ENCODE measurements at regions not wholly inside any gene's neighbourhood (a gene's known extent, or its start where the extent isn't known, plus 50 kb on each side); places are given as distances from the start of the nearest gene placed in this dataset.

DNA sequence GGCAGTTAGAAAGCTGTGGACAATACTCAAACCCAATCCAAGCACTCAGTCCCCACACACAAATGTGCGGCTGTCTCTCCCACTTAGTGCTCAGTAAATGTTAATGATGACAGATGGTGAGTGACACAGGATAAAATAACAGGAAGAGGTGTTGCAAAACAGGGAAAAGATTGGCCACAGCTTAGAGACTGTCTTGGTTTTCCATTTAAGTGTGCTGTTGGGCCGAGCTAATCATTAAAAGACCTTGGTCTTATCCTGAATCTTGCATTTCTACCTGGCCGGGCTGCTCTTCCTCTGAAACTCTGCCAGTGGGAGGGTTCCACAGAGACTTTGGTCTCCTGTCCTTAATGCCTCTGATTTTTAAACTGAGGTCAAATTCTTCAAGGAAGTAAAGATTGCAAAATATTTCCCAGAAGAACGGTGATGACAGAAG, 113.1 kb upstream of the RNF32 start:
- TF ChIP-seq POLR2AphosphoS5 (IDR thresholded peaks at IDR 0.05; ENCODE audit: low read depth, low read length): no peak
- TF ChIP-seq POLR2A (IDR thresholded peaks at IDR 0.05; ENCODE audit: low read depth, low read length): no peak
- TF ChIP-seq TAF1 (IDR thresholded peaks at IDR 0.05; ENCODE audit: borderline replicate concordance, low read depth, low read length): no peak

Data from GM12892 (cell line).